RWPE2 (cell line): ENCODE measurements at regions not wholly inside any gene's neighbourhood (a gene's known extent, or its start where the extent isn't known, plus 50 kb on each side); places are given as distances from the start of the nearest gene placed in this dataset.

Source experiments
- ATAC-seq: fragments of 200-7000 bp; cut with Tn5 transposase; 3 replicates; pipeline ENCODE4 v1.9.1; 2021; ENCODE audit warnings: low read depth
- DNase-seq: peaks from one replicate; pipeline ENCODE4 v3.0.0-alpha.2; 2020; ENCODE audit warnings: low spot score
- H3K27ac ChIP-seq: fragments of 450-650 bp; 2 replicates; pipeline ENCODE4 v1.5.1; 2017; ENCODE audit warnings: mild to moderate bottlenecking; ENCODE audit not compliant: poor library complexity, severe bottlenecking
- H3K27me3 ChIP-seq: fragments of 250-450 bp; sonication (Bioruptor Pico); 2 replicates; pipeline ENCODE4 v1.5.1; 2021; ENCODE audit warnings: mild to moderate bottlenecking, moderate library complexity; ENCODE audit not compliant: insufficient read depth, poor library complexity, severe bottlenecking
- H3K36me3 ChIP-seq: fragments of 250-450 bp; sonication (Bioruptor Pico); 2 replicates; pipeline ENCODE4 v1.5.1; 2020; ENCODE audit warnings: low read depth, mild to moderate bottlenecking, moderate library complexity
- H3K4me1 ChIP-seq: fragments of 250-450 bp; sonication (Bioruptor Pico); 2 replicates; pipeline ENCODE4 v1.5.1; 2021; ENCODE audit warnings: mild to moderate bottlenecking, moderate library complexity; ENCODE audit not compliant: insufficient read depth, poor library complexity, severe bottlenecking
- H3K4me3 ChIP-seq: fragments of 250-450 bp; sonication (Bioruptor Pico); 2 replicates; pipeline ENCODE4 v1.5.1; 2021; ENCODE audit warnings: mild to moderate bottlenecking, moderate library complexity; ENCODE audit not compliant: severe bottlenecking
- H3K9me3 ChIP-seq: fragments of 250-450 bp; sonication (Bioruptor Pico); 2 replicates; pipeline ENCODE4 v1.5.1; 2021; ENCODE audit warnings: mild to moderate bottlenecking, moderate library complexity; ENCODE audit not compliant: severe bottlenecking
- CTCF ChIP-seq: fragments of 450-650 bp; IDR thresholded peaks from one replicate; pipeline ENCODE4 v1.5.1; 2017; ENCODE audit warnings: mild to moderate bottlenecking, moderate library complexity; ENCODE audit not compliant: poor library complexity, severe bottlenecking

GRCh38 chr4:18401425-18401824 is 379.9 kb upstream of the LCORL start:
- DNase-seq (no peak), ATAC-seq (no peak)
- no peaks in the 10 kb centered on the region for H3K4me1 ChIP-seq
- no peak for TF ChIP-seq CTCF
- no peaks in the 10 kb centered on the region for H3K36me3 ChIP-seq
- no peaks in the 10 kb centered on the region for H3K9me3 ChIP-seq
- no peaks in the 10 kb centered on the region for H3K27me3 ChIP-seq
- H3K4me3 ChIP-seq = no peak overlapping the region
- H3K27ac ChIP-seq = no peak overlapping the region

- Histone ChIP-seq H3K4me1 (no peaks in the 10 kb centered on the region), H3K27me3 (no peaks in the 10 kb centered on the region), H3K4me3 (no peak overlapping the region), H3K27ac (no peak overlapping the region), H3K9me3 (no peaks in the 10 kb centered on the region), H3K36me3 (no peaks in the 10 kb centered on the region)
- TF ChIP-seq CTCF = no peak
- DNase-seq = no peak
- ATAC-seq = no peak
These were observed 377.1 kb upstream of the LCORL start for GRCh38 chr4:18398661-18399060.

GRCh38 chr4:18397681-18398390 is 376.3 kb upstream of the LCORL start:
- H3K4me1 ChIP-seq = no peaks in the 10 kb centered on the region
- H3K27me3 ChIP-seq = no peaks in the 10 kb centered on the region
- H3K27ac ChIP-seq = no peak overlapping the region
- no peak for TF ChIP-seq CTCF
- ATAC-seq (no peak), DNase-seq (no peak)
- no peaks in the 10 kb centered on the region for H3K9me3 ChIP-seq
- H3K4me3 ChIP-seq = no peak overlapping the region
- no peaks in the 10 kb centered on the region for H3K36me3 ChIP-seq

GRCh38 chr4:18394656-18395055 is 373.1 kb upstream of the LCORL start:
- Histone ChIP-seq H3K27me3 (no peaks in the 10 kb centered on the region), H3K4me1 (no peaks in the 10 kb centered on the region), H3K36me3 (no peaks in the 10 kb centered on the region), H3K9me3 (no peaks in the 10 kb centered on the region), H3K4me3 (no peak overlapping the region), H3K27ac (no peak overlapping the region)
- ATAC-seq (no peak), DNase-seq (no peak)
- no peak for TF ChIP-seq CTCF

GRCh38 chr4:18391354-18391728 is 369.8 kb upstream of the LCORL start:
- Histone ChIP-seq H3K27ac (no peak overlapping the region), H3K36me3 (no peaks in the 10 kb centered on the region), H3K4me3 (no peak overlapping the region), H3K9me3 (no peaks in the 10 kb centered on the region), H3K4me1 (no peaks in the 10 kb centered on the region), H3K27me3 (no peaks in the 10 kb centered on the region)
- no peak for ATAC-seq
- no peak for TF ChIP-seq CTCF
- DNase-seq = no peak
